ENCODE measurements at regions not wholly inside any gene's neighbourhood (a gene's known extent, or its start where the extent isn't known, plus 50 kb on each side); places are given as distances from the start of the nearest gene placed in this dataset.
"Not testable (repeated sequence)": the region's sequence is repeated elsewhere in the genome, so short reads cannot be mapped to it uniquely, and the experiment has no call there.

DNA sequence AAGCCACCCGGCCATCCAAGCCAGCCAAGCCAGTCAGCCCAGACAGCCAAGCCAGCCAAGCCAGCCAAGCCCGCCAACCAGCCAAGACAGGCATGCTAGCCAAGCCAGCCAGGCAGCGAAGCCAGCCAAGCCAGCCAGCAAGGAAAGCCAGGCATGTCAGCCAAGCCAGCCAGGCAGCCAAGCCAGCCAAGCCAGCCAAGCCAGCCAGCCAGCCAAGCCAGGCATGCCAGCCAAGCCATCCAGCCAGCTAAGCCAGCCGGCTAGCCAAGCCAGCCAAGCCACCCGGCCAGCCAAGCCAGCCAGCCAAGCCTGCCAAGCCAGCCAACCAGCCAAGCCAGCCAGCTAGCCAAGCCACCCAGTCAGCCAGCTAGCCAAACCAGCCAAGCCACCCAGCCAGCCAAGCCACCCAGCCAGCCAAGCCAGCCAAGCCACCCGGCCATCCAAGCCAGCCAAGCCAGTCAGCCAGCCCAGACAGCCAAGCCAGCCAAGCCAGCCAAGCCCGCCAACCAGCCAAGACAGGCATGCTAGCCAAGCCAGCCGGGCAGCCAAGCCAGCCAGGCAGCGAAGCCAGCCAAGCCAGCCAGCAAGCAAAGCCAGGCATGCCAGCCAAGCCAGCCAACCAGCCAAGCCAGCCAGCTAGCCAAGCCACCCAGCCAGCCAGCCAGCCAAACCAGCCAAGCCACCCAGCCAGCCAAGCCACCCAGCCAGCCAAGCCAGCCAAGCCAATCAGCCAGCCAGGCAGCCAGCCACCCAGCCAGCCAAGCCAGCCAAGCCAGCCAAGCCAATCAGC lies 350.4 kb upstream of the PLGLB2 start:
- H3K9me3 ChIP-seq; ATAC-seq; H3K27ac ChIP-seq; H3K4me1 ChIP-seq; intact Hi-C loops (cut with DNase I); H3K4me3 ChIP-seq; H3K36me3 ChIP-seq; H3K27me3 ChIP-seq: not testable (repeated sequence)
- DNase-seq: peak in 1 of 3 donors; percentile 56
- WGBS (ENCODE audit: insufficient coverage, low coverage, low lambda C conversion rate, missing lambda C conversion rate): no CpG with 5 or more reads among the region's 9 CpGs

GRCh38 chr2:87398567-87399305 lies 349.2 kb upstream of the PLGLB2 start:
- H3K9me3 ChIP-seq; H3K27ac ChIP-seq; intact Hi-C loops (cut with DNase I); H3K4me1 ChIP-seq; H3K36me3 ChIP-seq; H3K27me3 ChIP-seq; H3K4me3 ChIP-seq: not testable (repeated sequence)
- peak in 2 of 3 donors; percentile 19 to 65 for DNase-seq
- peak in 1 of 4 donors; percentile 64 for ATAC-seq
- WGBS (ENCODE audit: insufficient coverage, low coverage, low lambda C conversion rate, missing lambda C conversion rate): 50% methylated on average over 4 of the region's 8 CpGs

DNA sequence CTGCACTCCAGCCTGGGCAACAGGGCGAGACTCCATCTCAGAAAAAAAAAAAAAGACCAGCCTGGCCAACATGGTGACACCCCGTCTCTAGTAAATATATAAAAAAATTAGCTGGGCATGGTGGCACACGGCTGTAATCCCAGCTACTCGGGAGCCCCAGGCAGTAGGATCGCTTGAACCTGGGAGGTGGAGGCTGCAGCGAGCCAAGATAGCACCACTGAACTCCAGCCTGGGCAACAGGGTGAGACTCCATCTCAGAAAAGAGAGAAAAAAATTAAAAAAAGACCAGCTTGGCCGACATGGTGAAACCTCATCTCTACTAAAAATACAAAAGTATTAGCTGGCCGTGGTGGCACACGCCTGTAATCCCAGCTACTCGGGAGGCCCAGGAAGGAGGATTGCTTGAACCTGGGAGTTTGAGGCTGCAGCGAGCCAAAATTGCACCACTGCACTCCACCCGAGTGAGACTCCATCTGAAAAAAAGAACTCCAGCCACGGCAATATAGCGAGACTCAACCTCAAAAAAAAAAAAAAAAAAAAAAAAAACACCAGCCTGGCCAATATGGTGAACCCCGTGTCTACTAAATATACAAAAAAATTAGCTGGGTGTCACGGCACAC lies 346.1 kb upstream of the PLGLB2 start:
- DNase-seq: peak in 1 of 3 donors; percentile 19
- TF ChIP-seq CTCF (IDR thresholded peaks at IDR 0.05) (no peak), POLR2A (IDR thresholded peaks at IDR 0.05) (no peak)
- no peak overlapping the region for H3K4me3 ChIP-seq
- no peak for ATAC-seq
- 72% methylated on average over 16 of the region's 16 CpGs for WGBS (ENCODE audit: insufficient coverage, low coverage, low lambda C conversion rate, missing lambda C conversion rate)
- H3K36me3 ChIP-seq: no peaks in the 10 kb centered on the region
- intact Hi-C loops (cut with DNase I): no loop called here
- H3K27me3 ChIP-seq: no peaks in the 10 kb centered on the region
- no peaks in the 10 kb centered on the region for H3K9me3 ChIP-seq
- no peaks in the 10 kb centered on the region for H3K4me1 ChIP-seq
- no peak overlapping the region for H3K27ac ChIP-seq

DNA sequence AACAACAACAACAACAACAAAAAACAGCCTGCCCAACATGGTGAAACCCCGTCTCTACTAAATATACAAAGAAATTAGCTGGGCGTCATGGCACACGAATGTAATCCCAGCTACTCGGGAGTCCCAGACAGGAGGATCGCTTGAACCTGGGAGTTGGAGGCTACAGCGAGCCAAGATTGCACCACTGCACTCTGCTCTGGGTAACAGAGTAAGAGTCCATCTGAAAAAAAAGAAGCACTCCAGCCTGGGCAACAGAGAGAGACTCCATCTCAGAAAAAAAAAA lies 344.1 kb upstream of the PLGLB2 start:
- Histone ChIP-seq H3K36me3 (no peaks in the 10 kb centered on the region), H3K4me3 (no peak overlapping the region), H3K9me3 (no peaks in the 10 kb centered on the region), H3K4me1 (no peaks in the 10 kb centered on the region), H3K27me3 (no peaks in the 10 kb centered on the region), H3K27ac (no peak overlapping the region)
- no peak for TF ChIP-seq POLR2A (IDR thresholded peaks at IDR 0.05)
- TF ChIP-seq CTCF (IDR thresholded peaks at IDR 0.05): no peak
- intact Hi-C loops (cut with DNase I): no loop called here
- DNase-seq (peak in 1 of 3 donors; percentile 29), ATAC-seq (no peak)
- WGBS (ENCODE audit: insufficient coverage, low coverage, low lambda C conversion rate, missing lambda C conversion rate): 84% methylated on average over 6 of the region's 6 CpGs

GRCh38 chr2:87404411-87405255 lies 343.3 kb upstream of the PLGLB2 start:
- intact Hi-C loops (cut with DNase I); ATAC-seq; H3K27me3 ChIP-seq; H3K27ac ChIP-seq; H3K4me3 ChIP-seq; H3K9me3 ChIP-seq; H3K4me1 ChIP-seq; H3K36me3 ChIP-seq: not testable (repeated sequence)
- WGBS (ENCODE audit: insufficient coverage, low coverage, low lambda C conversion rate, missing lambda C conversion rate): 88% methylated on average over 22 of the region's 22 CpGs
- DNase-seq: peak in 2 of 3 donors; percentile 3 to 25

DNA sequence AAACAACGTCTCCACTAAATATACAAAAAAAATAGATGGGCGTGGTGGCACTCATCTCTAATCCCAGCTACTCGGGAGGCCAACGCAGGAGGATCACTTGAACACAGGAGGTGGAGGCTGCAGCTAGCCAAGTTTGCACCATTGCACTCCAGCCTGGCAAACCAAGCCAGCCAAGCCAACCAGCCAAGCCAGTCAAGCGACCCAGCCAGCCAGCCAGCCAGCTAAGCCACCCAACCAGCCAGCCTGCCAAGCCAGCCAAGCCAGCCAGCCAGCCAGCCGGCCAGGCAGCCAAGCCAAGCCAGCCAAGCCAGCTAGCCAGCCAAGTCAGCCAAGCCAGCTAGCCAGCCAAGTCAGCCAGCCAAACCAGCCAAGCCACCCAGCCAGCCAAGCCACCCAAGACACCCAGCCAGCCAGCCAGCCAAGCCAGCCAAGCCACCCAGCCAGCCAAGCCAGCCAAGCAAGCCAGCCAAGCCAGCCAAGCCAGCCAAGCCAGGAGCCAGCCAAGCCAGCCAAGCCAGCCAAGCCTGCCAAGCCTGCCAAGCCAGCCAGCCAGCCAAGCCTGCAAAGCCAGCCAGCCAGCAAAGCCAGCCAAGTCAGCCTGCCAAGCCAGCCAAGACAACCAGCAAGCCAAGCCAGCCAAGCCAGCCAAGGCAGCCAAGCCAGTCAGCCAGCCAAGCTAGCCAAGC lies 342.2 kb upstream of the PLGLB2 start:
- H3K4me3 ChIP-seq; H3K27me3 ChIP-seq; H3K36me3 ChIP-seq; H3K9me3 ChIP-seq; H3K4me1 ChIP-seq; intact Hi-C loops (cut with DNase I); H3K27ac ChIP-seq; ATAC-seq: not testable (repeated sequence)
- DNase-seq: peak in 2 of 3 donors; percentile 16 to 38
- 88% methylated on average over 4 of the region's 6 CpGs for WGBS (ENCODE audit: insufficient coverage, low coverage, low lambda C conversion rate, missing lambda C conversion rate)

- ATAC-seq; H3K9me3 ChIP-seq; H3K36me3 ChIP-seq; H3K4me1 ChIP-seq; H3K4me3 ChIP-seq; intact Hi-C loops (cut with DNase I); H3K27ac ChIP-seq; H3K27me3 ChIP-seq: not testable (repeated sequence)
- DNase-seq: peak in 2 of 3 donors; percentile 16 to 39
- 52% methylated on average over 2 of the region's 6 CpGs for WGBS (ENCODE audit: insufficient coverage, low coverage, low lambda C conversion rate, missing lambda C conversion rate)
Observed at GRCh38 chr2:87406406-87407175, 341.3 kb upstream of the PLGLB2 start.

DNA sequence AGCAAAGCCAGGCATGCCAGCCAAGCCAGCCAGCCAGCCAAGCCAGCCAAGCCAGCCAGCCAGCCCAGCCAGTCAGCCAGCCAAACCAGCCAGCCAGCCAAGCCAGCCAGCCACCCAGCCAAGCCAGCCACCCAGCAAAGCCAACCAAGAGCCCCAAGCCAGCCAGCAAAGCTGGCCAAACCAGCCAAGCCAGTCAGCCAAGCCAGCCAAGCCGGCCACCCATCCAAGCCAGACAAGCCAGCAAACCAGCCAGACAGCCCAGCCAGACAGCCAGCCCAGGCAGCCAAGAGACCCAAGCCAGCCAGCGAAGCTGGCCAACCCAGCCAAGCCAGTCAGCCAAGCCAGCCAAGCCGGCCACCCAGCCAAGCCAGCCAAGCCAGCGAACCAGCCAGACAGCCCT lies 338.3 kb upstream of the PLGLB2 start:
- H3K4me1 ChIP-seq; H3K4me3 ChIP-seq; H3K27me3 ChIP-seq; H3K27ac ChIP-seq; ATAC-seq; H3K36me3 ChIP-seq; H3K9me3 ChIP-seq; intact Hi-C loops (cut with DNase I): not testable (repeated sequence)
- no CpG with 5 or more reads among the region's 4 CpGs for WGBS (ENCODE audit: insufficient coverage, low coverage, low lambda C conversion rate, missing lambda C conversion rate)
- DNase-seq: peak in 2 of 3 donors; percentile 15 to 27

Data from right lobe of liver (tissue), 6 donors.